Posterior cingulate gyrus (tissue), 11 donors: ENCODE measurements at regions not wholly inside any gene's neighbourhood (a gene's known extent, or its start where the extent isn't known, plus 50 kb on each side); places are given as distances from the start of the nearest gene placed in this dataset.
"Not testable (repeated sequence)": the region's sequence is repeated elsewhere in the genome, so short reads cannot be mapped to it uniquely, and the experiment has no call there.

Source experiments
- DNase-seq, 10 donors: peaks; one replicate each; pipeline versions ENCODE4 v3.0.0 to v3.0.0-alpha.2; 2020 to 2021; ENCODE audit warnings: mixed read lengths in 3 of 10
- intact Hi-C: fragments of 100-400 bp; cut with DNase I; formaldehyde crosslinking; loops from one replicate; pipeline ENCODE4 v1.15.1; 2023

GRCh38 chr6:58291319-58291718 is 973.9 kb downstream of the PRIM2 start:
- DNase-seq, intact Hi-C loops: not testable (repeated sequence)

DNA sequence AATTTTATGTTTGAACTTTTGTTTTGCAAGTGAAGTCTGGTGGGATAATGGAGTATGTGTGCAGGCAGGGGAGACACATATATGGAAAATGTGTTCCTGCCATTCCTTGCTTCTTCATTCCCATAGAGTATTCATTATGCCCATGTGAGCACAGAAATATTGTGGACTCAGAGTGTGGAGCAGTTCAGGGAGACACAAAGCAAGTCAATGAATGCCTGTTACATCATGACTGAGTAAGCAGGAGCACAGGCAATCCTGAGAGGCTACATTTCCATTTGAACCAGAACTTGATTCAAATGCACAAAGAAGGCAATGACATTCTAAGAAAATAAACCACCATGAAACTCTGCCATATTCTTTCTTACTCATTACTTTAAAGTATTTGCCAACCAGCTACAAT is 990.5 kb downstream of the PRIM2 start:
- intact Hi-C loops: not testable (repeated sequence)

DNA sequence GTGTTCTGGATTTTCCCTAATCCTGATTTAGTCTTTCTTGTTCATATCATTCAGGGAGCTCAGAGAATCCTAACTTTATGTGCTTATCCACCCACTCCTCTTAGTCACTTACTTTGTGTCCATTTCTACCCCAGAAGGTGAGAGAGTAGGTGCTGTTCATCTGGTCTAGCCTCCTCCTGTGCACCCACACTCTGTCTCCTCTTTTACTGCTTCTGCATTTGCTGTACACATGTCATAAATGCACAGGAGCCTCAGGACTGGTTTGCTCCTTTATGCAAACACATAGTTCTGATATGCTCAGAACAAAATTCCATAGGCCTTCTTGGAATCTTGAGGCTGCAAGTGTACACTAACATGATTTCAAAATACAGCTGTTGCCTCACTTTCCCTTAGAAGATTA is 1014.7 kb downstream of the PRIM2 start:
- intact Hi-C loops: not testable (repeated sequence)
- DNase-seq: peak in 4 of 10 donors; percentile 6 to 57 (median 9)

More for the DNA sequence above, 990.5 kb downstream of the PRIM2 start:
- DNase-seq: not testable (repeated sequence)

GRCh38 chr6:58342287-58342686 is 1024.9 kb downstream of the PRIM2 start:
- intact Hi-C loops: not testable (repeated sequence)
- DNase-seq: peak in 2 of 10 donors; percentile 54 to 60

- intact Hi-C loops, DNase-seq: not testable (repeated sequence)
Observed at GRCh38 chr6:58347534-58347933, 1030.1 kb downstream of the PRIM2 start.

- intact Hi-C loops, DNase-seq: not testable (repeated sequence)
Observed at GRCh38 chr6:58351619-58352018, 1034.2 kb downstream of the PRIM2 start.

GRCh38 chr6:58358452-58358851 is 1041.0 kb downstream of the PRIM2 start:
- intact Hi-C loops, DNase-seq: not testable (repeated sequence)

- DNase-seq, intact Hi-C loops: not testable (repeated sequence)
Observed at GRCh38 chr6:58365856-58366255, 1048.4 kb downstream of the PRIM2 start.

- DNase-seq, intact Hi-C loops: not testable (repeated sequence)
Observed at GRCh38 chr6:58406659-58407058, 1089.2 kb downstream of the PRIM2 start.

DNA sequence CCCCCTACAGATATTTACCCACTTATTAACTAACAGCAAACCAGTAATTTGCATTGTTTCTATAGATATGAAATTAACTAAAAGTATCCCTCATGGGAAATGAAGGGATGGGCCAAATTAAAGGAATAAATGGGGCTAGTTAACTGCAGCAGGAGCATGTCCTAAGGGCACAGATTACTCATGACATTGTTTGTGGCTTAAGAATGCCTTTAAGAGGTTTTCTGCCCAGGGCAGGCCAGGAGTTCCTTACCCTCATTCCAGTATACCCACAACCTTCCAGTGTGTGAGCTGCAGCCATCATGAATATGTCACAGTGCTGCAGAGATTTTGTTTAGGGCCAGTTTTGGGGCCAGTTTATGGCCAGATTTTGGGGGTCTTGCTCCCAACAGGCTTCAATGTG is 1101.9 kb downstream of the PRIM2 start:
- DNase-seq: no peak
- intact Hi-C loops: no loop called here
